Heart left ventricle (tissue), 13 donors: ENCODE measurements at regions not wholly inside any gene's neighbourhood (a gene's known extent, or its start where the extent isn't known, plus 50 kb on each side); places are given as distances from the start of the nearest gene placed in this dataset.
A peak's percentile ranks its signal among the peaks of the same experiment; 100 is the strongest.

Source experiments
- CTCF ChIP-seq, 12 donors: fragments of 200-600 bp; sonication (generic) in 4 of 12; IDR thresholded peaks; one replicate each; pipeline versions ENCODE4 v1.5.0 to v1.8.0; 2018 to 2022; ENCODE audit warnings: antibody characterized with exemption in 12 of 12, mild to moderate bottlenecking in 5 of 12
- POLR2A ChIP-seq, 2 donors: fragments of 450-650 bp; IDR thresholded peaks; one replicate each; pipeline ENCODE4 v1.6.1; 2017; ENCODE audit warnings: antibody characterized with exemption in 2 of 2, mild to moderate bottlenecking in 2 of 2, moderate library complexity in 2 of 2
- donor health status: ischemic (EF 13 %, LVEDD 7.1; RV severe dilation, severe dysfunction).
- donor health status: DM: no; HTN: yes; CAD: no.
- donor health status: DM: no; HTN: no; CAD: no.
- donor health status: ischemic (EF 25% LVEDD 6.9; RV normal size, moderate dysfunction).
- donor health status: ischemic (EF 25% LVEDD 5.7; RV mildly dilated, moderate dysfunction).
- donor health status: ischemic (EF 35%, LVEDD 5.7; RV mildly dilated, moderate dysfunction).
- donor health status: nonischemic (EF 11% LVEDD 7.7; RV severe dilation, severe dysfunction).
- donor health status: DM: yes; HTN: yes; CAD: no.
- donor health status: PGD.
- donor health status: ischemic (EF 29% LVEDD 5.4; RV normal size, mild dysfunction).
- donor health status: nonischemic (EF 23%, LVEDD 6.1; RV moderate dilation, normal function).

- peak; percentile 13 to 68 (median 42) for TF ChIP-seq CTCF (IDR thresholded peaks at IDR 0.05)
- no peak for TF ChIP-seq POLR2A (IDR thresholded peaks at IDR 0.05)
Measured at GRCh38 chrX:131677655-131678628, 134.1 kb downstream of the OR13H1 start.
